ENCODE measurements at regions not wholly inside any gene's neighbourhood (a gene's known extent, or its start where the extent isn't known, plus 50 kb on each side); places are given as distances from the start of the nearest gene placed in this dataset.
"Not testable (repeated sequence)": the region's sequence is repeated elsewhere in the genome, so short reads cannot be mapped to it uniquely, and the experiment has no call there.

GRCh38 chr10:23493711-23494110 is 54.8 kb downstream of the OTUD1 start:
- Histone ChIP-seq H3K27me3 (ENCODE audit: control insufficient read depth in 5 of 5, insufficient read depth in 4 of 5, low read length in 5 of 5) (no peaks in the 10 kb centered on the region), H3K27ac (ENCODE audit: low read depth, low read length) (no peak overlapping the region), H3K9me3 (ENCODE audit: control insufficient read depth in 5 of 5, low read length in 5 of 5) (no peaks in the 10 kb centered on the region), H3K4me3 (ENCODE audit: low read depth in 1 of 5, low read length in 5 of 5) (no peak overlapping the region), H3K4me1 (ENCODE audit: control insufficient read depth in 5 of 5, insufficient read depth in 5 of 5, low read length in 5 of 5) (peaks cover 0 to 2% (median 0%) of the 10 kb centered on the region in 5 donors), H3K36me3 (ENCODE audit: control insufficient read depth in 5 of 5, insufficient read depth in 5 of 5, low read length in 5 of 5) (no peaks in the 10 kb centered on the region), H3K9ac (ENCODE audit: low read length in 5 of 5) (no peak overlapping the region)

- Histone ChIP-seq H3K9ac (ENCODE audit: low read length in 5 of 5) (no peak overlapping the region), H3K36me3 (ENCODE audit: control insufficient read depth in 5 of 5, insufficient read depth in 5 of 5, low read length in 5 of 5) (no peaks in the 10 kb centered on the region), H3K27me3 (ENCODE audit: control insufficient read depth in 5 of 5, insufficient read depth in 4 of 5, low read length in 5 of 5) (no peaks in the 10 kb centered on the region), H3K4me3 (ENCODE audit: low read depth in 1 of 5, low read length in 5 of 5) (no peak overlapping the region), H3K4me1 (ENCODE audit: control insufficient read depth in 5 of 5, insufficient read depth in 5 of 5, low read length in 5 of 5) (peaks cover 0 to 6% (median 0%) of the 10 kb centered on the region in 5 donors), H3K9me3 (ENCODE audit: control insufficient read depth in 5 of 5, low read length in 5 of 5) (no peaks in the 10 kb centered on the region), H3K27ac (ENCODE audit: low read depth, low read length) (no peak overlapping the region)
Measured at GRCh38 chr10:23496727-23497126, 57.9 kb downstream of the OTUD1 start.

GRCh38 chr10:23499372-23500132 is 60.7 kb downstream of the OTUD1 start:
- no peaks in the 10 kb centered on the region for H3K9me3 ChIP-seq (ENCODE audit: control insufficient read depth in 5 of 5, low read length in 5 of 5)
- H3K9ac ChIP-seq (ENCODE audit: low read length in 5 of 5) = no peak overlapping the region
- H3K36me3 ChIP-seq (ENCODE audit: control insufficient read depth in 5 of 5, insufficient read depth in 5 of 5, low read length in 5 of 5) = no peaks in the 10 kb centered on the region
- no peak overlapping the region for H3K27ac ChIP-seq (ENCODE audit: low read depth, low read length)
- H3K27me3 ChIP-seq (ENCODE audit: control insufficient read depth in 5 of 5, insufficient read depth in 4 of 5, low read length in 5 of 5) = no peaks in the 10 kb centered on the region
- H3K4me1 ChIP-seq (ENCODE audit: control insufficient read depth in 5 of 5, insufficient read depth in 5 of 5, low read length in 5 of 5) = peaks cover 0 to 6% (median 0%) of the 10 kb centered on the region in 5 donors
- no peak overlapping the region for H3K4me3 ChIP-seq (ENCODE audit: low read depth in 1 of 5, low read length in 5 of 5)

- no peaks in the 10 kb centered on the region for H3K27me3 ChIP-seq (ENCODE audit: control insufficient read depth in 5 of 5, insufficient read depth in 4 of 5, low read length in 5 of 5)
- H3K4me1 ChIP-seq (ENCODE audit: control insufficient read depth in 5 of 5, insufficient read depth in 5 of 5, low read length in 5 of 5) = no peaks in the 10 kb centered on the region
- no peaks in the 10 kb centered on the region for H3K36me3 ChIP-seq (ENCODE audit: control insufficient read depth in 5 of 5, insufficient read depth in 5 of 5, low read length in 5 of 5)
- H3K9ac ChIP-seq (ENCODE audit: low read length in 5 of 5) = no peak overlapping the region
- H3K4me3 ChIP-seq (ENCODE audit: low read depth in 1 of 5, low read length in 5 of 5) = no peak overlapping the region
- no peaks in the 10 kb centered on the region for H3K9me3 ChIP-seq (ENCODE audit: control insufficient read depth in 5 of 5, low read length in 5 of 5)
- H3K27ac ChIP-seq (ENCODE audit: low read depth, low read length) = no peak overlapping the region
Measured at GRCh38 chr10:23505797-23506465, 67.1 kb downstream of the OTUD1 start.

GRCh38 chr10:23512355-23513058 is 73.6 kb downstream of the OTUD1 start:
- H3K9ac ChIP-seq (ENCODE audit: low read length in 5 of 5) = no peak overlapping the region
- no peaks in the 10 kb centered on the region for H3K27me3 ChIP-seq (ENCODE audit: control insufficient read depth in 5 of 5, insufficient read depth in 4 of 5, low read length in 5 of 5)
- no peaks in the 10 kb centered on the region for H3K4me1 ChIP-seq (ENCODE audit: control insufficient read depth in 5 of 5, insufficient read depth in 5 of 5, low read length in 5 of 5)
- no peak overlapping the region for H3K4me3 ChIP-seq (ENCODE audit: low read depth in 1 of 5, low read length in 5 of 5)
- H3K27ac ChIP-seq (ENCODE audit: low read depth, low read length) = no peak overlapping the region
- H3K36me3 ChIP-seq (ENCODE audit: control insufficient read depth in 5 of 5, insufficient read depth in 5 of 5, low read length in 5 of 5) = no peaks in the 10 kb centered on the region
- no peaks in the 10 kb centered on the region for H3K9me3 ChIP-seq (ENCODE audit: control insufficient read depth in 5 of 5, low read length in 5 of 5)

- not testable (repeated sequence) for H3K9ac ChIP-seq (ENCODE audit: low read length in 5 of 5); H3K9me3 ChIP-seq (ENCODE audit: control insufficient read depth in 5 of 5, low read length in 5 of 5); H3K4me1 ChIP-seq (ENCODE audit: control insufficient read depth in 5 of 5, insufficient read depth in 5 of 5, low read length in 5 of 5); H3K4me3 ChIP-seq (ENCODE audit: low read depth in 1 of 5, low read length in 5 of 5); H3K36me3 ChIP-seq (ENCODE audit: control insufficient read depth in 5 of 5, insufficient read depth in 5 of 5, low read length in 5 of 5); H3K27ac ChIP-seq (ENCODE audit: low read depth, low read length); H3K27me3 ChIP-seq (ENCODE audit: control insufficient read depth in 5 of 5, insufficient read depth in 4 of 5, low read length in 5 of 5)
Measured at GRCh38 chr10:23513621-23514020, 74.7 kb downstream of the OTUD1 start.

GRCh38 chr10:23514321-23514720 is 75.4 kb downstream of the OTUD1 start:
- Histone ChIP-seq H3K9me3 (ENCODE audit: control insufficient read depth in 5 of 5, low read length in 5 of 5) (no peaks in the 10 kb centered on the region), H3K27ac (ENCODE audit: low read depth, low read length) (no peak overlapping the region), H3K9ac (ENCODE audit: low read length in 5 of 5) (no peak overlapping the region), H3K4me1 (ENCODE audit: control insufficient read depth in 5 of 5, insufficient read depth in 5 of 5, low read length in 5 of 5) (no peaks in the 10 kb centered on the region), H3K36me3 (ENCODE audit: control insufficient read depth in 5 of 5, insufficient read depth in 5 of 5, low read length in 5 of 5) (no peaks in the 10 kb centered on the region), H3K27me3 (ENCODE audit: control insufficient read depth in 5 of 5, insufficient read depth in 4 of 5, low read length in 5 of 5) (no peaks in the 10 kb centered on the region), H3K4me3 (ENCODE audit: low read depth in 1 of 5, low read length in 5 of 5) (no peak overlapping the region)

GRCh38 chr10:23516530-23516929 is 77.7 kb downstream of the OTUD1 start:
- Histone ChIP-seq H3K27ac (ENCODE audit: low read depth, low read length) (no peak overlapping the region), H3K9me3 (ENCODE audit: control insufficient read depth in 5 of 5, low read length in 5 of 5) (no peaks in the 10 kb centered on the region), H3K4me1 (ENCODE audit: control insufficient read depth in 5 of 5, insufficient read depth in 5 of 5, low read length in 5 of 5) (no peaks in the 10 kb centered on the region)

GRCh38 chr10:23517155-23517554 is 78.3 kb downstream of the OTUD1 start:
- no peaks in the 10 kb centered on the region for H3K4me1 ChIP-seq (ENCODE audit: control insufficient read depth in 5 of 5, insufficient read depth in 5 of 5, low read length in 5 of 5)
- H3K4me3 ChIP-seq (ENCODE audit: low read depth in 1 of 5, low read length in 5 of 5) = no peak overlapping the region
- H3K9ac ChIP-seq (ENCODE audit: low read length in 5 of 5) = no peak overlapping the region
- no peaks in the 10 kb centered on the region for H3K36me3 ChIP-seq (ENCODE audit: control insufficient read depth in 5 of 5, insufficient read depth in 5 of 5, low read length in 5 of 5)
- H3K27ac ChIP-seq (ENCODE audit: low read depth, low read length) = no peak overlapping the region
- H3K9me3 ChIP-seq (ENCODE audit: control insufficient read depth in 5 of 5, low read length in 5 of 5) = no peaks in the 10 kb centered on the region
- H3K27me3 ChIP-seq (ENCODE audit: control insufficient read depth in 5 of 5, insufficient read depth in 4 of 5, low read length in 5 of 5) = no peaks in the 10 kb centered on the region

More at GRCh38 chr10:23516530-23516929, 77.7 kb downstream of the OTUD1 start:
- Histone ChIP-seq H3K36me3 (ENCODE audit: control insufficient read depth in 5 of 5, insufficient read depth in 5 of 5, low read length in 5 of 5) (no peaks in the 10 kb centered on the region), H3K4me3 (ENCODE audit: low read depth in 1 of 5, low read length in 5 of 5) (no peak overlapping the region), H3K9ac (ENCODE audit: low read length in 5 of 5) (no peak overlapping the region), H3K27me3 (ENCODE audit: control insufficient read depth in 5 of 5, insufficient read depth in 4 of 5, low read length in 5 of 5) (no peaks in the 10 kb centered on the region)

- Histone ChIP-seq H3K4me3 (ENCODE audit: low read depth in 1 of 5, low read length in 5 of 5) (no peak overlapping the region), H3K9me3 (ENCODE audit: control insufficient read depth in 5 of 5, low read length in 5 of 5) (no peaks in the 10 kb centered on the region), H3K27me3 (ENCODE audit: control insufficient read depth in 5 of 5, insufficient read depth in 4 of 5, low read length in 5 of 5) (no peaks in the 10 kb centered on the region), H3K36me3 (ENCODE audit: control insufficient read depth in 5 of 5, insufficient read depth in 5 of 5, low read length in 5 of 5) (no peaks in the 10 kb centered on the region), H3K9ac (ENCODE audit: low read length in 5 of 5) (no peak overlapping the region), H3K4me1 (ENCODE audit: control insufficient read depth in 5 of 5, insufficient read depth in 5 of 5, low read length in 5 of 5) (no peaks in the 10 kb centered on the region), H3K27ac (ENCODE audit: low read depth, low read length) (no peak overlapping the region)
Measured at GRCh38 chr10:23521735-23522134, 82.9 kb downstream of the OTUD1 start.

Measured in subcutaneous abdominal adipose tissue (tissue), 5 donors.